ENCODE measurements at regions not wholly inside any gene's neighbourhood (a gene's known extent, or its start where the extent isn't known, plus 50 kb on each side); places are given as distances from the start of the nearest gene placed in this dataset.

DNA sequence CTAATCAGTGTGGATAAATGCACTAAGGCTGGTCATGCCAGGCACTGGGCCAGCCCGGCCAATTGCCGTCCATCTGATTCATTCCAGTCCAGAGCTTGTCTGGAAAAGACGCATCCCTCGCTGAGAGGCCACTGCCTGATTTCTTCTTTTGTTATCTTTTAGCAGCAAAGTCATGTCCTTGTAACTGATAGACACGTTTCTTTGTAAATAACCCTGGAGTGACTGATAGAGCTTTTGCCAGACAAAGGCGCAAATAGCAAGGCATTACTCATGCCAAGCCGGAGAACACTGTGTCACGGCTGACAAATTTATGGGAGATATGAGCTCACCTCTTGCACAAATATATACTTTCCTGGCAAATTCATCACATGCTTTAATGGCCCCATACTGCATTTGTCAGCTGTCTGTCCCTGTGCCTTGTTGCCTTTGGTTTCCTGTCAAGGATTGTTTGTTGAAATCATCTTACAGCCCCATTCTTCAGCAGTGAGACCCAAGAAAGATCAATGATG lies 164.4 kb downstream of the ETAA1 start:
- ATAC-seq (no peak), DNase-seq (ENCODE audit: low spot score) (no peak)
- H3K36me3 Mint-ChIP-seq = no peaks in the 10 kb centered on the region
- no peak overlapping the region for H3K27ac Mint-ChIP-seq
- POLR2A ChIA-PET = interaction anchor here (1.0 kb wide), 1 partner anchor 44 kb away, joined by 3 read pairs; no protein-coding TSS in a partner anchor
- CTCF ChIA-PET = no interaction called here
- no peak overlapping the region for H3K4me3 Mint-ChIP-seq
- TF ChIP-seq, protein P1, sequence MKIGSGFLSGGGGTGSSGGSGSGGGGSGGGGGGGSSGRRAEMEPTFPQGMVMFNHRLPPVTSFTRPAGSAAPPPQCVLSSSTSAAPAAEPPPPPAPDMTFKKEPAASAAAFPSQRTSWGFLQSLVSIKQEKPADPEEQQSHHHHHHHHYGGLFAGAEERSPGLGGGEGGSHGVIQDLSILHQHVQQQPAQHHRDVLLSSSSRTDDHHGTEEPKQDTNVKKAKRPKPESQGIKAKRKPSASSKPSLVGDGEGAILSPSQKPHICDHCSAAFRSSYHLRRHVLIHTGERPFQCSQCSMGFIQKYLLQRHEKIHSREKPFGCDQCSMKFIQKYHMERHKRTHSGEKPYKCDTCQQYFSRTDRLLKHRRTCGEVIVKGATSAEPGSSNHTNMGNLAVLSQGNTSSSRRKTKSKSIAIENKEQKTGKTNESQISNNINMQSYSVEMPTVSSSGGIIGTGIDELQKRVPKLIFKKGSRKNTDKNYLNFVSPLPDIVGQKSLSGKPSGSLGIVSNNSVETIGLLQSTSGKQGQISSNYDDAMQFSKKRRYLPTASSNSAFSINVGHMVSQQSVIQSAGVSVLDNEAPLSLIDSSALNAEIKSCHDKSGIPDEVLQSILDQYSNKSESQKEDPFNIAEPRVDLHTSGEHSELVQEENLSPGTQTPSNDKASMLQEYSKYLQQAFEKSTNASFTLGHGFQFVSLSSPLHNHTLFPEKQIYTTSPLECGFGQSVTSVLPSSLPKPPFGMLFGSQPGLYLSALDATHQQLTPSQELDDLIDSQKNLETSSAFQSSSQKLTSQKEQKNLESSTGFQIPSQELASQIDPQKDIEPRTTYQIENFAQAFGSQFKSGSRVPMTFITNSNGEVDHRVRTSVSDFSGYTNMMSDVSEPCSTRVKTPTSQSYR (CRISPR knock-in tag; IDR thresholded peaks at IDR 0.05) = no peak
- TF ChIP-seq, protein P2, sequence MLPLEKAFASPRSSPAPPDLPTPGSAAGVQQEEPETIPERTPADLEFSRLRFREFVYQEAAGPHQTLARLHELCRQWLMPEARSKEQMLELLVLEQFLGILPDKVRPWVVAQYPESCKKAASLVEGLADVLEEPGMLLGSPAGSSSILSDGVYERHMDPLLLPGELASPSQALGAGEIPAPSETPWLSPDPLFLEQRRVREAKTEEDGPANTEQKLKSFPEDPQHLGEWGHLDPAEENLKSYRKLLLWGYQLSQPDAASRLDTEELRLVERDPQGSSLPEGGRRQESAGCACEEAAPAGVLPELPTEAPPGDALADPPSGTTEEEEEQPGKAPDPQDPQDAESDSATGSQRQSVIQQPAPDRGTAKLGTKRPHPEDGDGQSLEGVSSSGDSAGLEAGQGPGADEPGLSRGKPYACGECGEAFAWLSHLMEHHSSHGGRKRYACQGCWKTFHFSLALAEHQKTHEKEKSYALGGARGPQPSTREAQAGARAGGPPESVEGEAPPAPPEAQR (CRISPR knock-in tag; IDR thresholded peaks at IDR 0.05) = no peak
- TF ChIP-seq NR1H2 (CRISPR knock-in tag; IDR thresholded peaks at IDR 0.05) (no peak), TEAD1 (CRISPR knock-in tag; IDR thresholded peaks at IDR 0.05) (no peak), NR3C1 (CRISPR knock-in tag; conservative IDR thresholded peaks at IDR 0.05; ENCODE audit: low read depth) (no peak)
- H3K9me3 Mint-ChIP-seq = peaks cover 9% of the 10 kb centered on the region
- H3K27me3 Mint-ChIP-seq (ENCODE audit: low read depth) = no peaks in the 10 kb centered on the region
- H3K4me1 Mint-ChIP-seq = no peaks in the 10 kb centered on the region

DNA sequence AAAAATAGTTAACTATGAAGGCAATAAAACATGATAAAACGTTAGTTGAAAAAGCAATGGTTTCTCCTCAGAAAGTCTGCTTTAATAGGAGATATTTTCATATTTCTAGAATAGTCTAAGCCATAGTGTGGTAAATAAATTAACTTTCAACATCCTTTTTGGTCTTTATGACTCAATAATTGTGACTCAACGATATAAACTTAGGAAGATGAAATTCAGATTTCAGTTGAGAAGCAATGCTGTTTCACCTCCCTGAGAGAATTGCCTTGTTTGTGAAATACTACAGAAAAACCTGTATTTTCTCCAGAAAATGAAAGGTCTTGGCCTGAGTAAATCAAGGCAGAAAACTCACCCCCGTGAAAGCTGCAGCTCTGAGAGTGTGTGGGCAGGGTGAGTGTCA lies 166.9 kb downstream of the ETAA1 start:
- Mint-ChIP-seq H3K27ac (no peak overlapping the region), H3K4me3 (no peak overlapping the region), H3K4me1 (no peaks in the 10 kb centered on the region), H3K9me3 (peaks cover 5% of the 10 kb centered on the region; the same call in 1 of the 2 replicates), H3K36me3 (no peaks in the 10 kb centered on the region), H3K27me3 (ENCODE audit: low read depth) (no peaks in the 10 kb centered on the region)
- ChIA-PET CTCF (no interaction called here), POLR2A (no interaction called here)
- DNase-seq (ENCODE audit: low spot score) (no peak), ATAC-seq (no peak)
- TF ChIP-seq, protein P3, sequence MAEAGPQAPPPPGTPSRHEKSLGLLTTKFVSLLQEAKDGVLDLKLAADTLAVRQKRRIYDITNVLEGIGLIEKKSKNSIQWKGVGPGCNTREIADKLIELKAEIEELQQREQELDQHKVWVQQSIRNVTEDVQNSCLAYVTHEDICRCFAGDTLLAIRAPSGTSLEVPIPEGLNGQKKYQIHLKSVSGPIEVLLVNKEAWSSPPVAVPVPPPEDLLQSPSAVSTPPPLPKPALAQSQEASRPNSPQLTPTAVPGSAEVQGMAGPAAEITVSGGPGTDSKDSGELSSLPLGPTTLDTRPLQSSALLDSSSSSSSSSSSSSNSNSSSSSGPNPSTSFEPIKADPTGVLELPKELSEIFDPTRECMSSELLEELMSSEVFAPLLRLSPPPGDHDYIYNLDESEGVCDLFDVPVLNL (CRISPR knock-in tag; IDR thresholded peaks at IDR 0.05; ENCODE audit: borderline replicate concordance, low read depth) = no peak
- TF ChIP-seq, protein P4, sequence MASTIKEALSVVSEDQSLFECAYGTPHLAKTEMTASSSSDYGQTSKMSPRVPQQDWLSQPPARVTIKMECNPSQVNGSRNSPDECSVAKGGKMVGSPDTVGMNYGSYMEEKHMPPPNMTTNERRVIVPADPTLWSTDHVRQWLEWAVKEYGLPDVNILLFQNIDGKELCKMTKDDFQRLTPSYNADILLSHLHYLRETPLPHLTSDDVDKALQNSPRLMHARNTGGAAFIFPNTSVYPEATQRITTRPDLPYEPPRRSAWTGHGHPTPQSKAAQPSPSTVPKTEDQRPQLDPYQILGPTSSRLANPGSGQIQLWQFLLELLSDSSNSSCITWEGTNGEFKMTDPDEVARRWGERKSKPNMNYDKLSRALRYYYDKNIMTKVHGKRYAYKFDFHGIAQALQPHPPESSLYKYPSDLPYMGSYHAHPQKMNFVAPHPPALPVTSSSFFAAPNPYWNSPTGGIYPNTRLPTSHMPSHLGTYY (CRISPR knock-in tag; IDR thresholded peaks at IDR 0.05) = no peak
- TF ChIP-seq CREM (CRISPR knock-in tag; IDR thresholded peaks at IDR 0.05) (no peak), ESRRA (CRISPR knock-in tag; IDR thresholded peaks at IDR 0.05; ENCODE audit: borderline replicate concordance) (no peak), FOXK1 (CRISPR knock-in tag; IDR thresholded peaks at IDR 0.05) (no peak), SMAD3 (CRISPR knock-in tag; IDR thresholded peaks at IDR 0.05; ENCODE audit: borderline replicate concordance) (no peak), FOXJ3 (CRISPR knock-in tag; IDR thresholded peaks at IDR 0.05; ENCODE audit: borderline replicate concordance) (no peak), TEAD1 (CRISPR knock-in tag; IDR thresholded peaks at IDR 0.05) (no peak)
- TF ChIP-seq, protein P5, sequence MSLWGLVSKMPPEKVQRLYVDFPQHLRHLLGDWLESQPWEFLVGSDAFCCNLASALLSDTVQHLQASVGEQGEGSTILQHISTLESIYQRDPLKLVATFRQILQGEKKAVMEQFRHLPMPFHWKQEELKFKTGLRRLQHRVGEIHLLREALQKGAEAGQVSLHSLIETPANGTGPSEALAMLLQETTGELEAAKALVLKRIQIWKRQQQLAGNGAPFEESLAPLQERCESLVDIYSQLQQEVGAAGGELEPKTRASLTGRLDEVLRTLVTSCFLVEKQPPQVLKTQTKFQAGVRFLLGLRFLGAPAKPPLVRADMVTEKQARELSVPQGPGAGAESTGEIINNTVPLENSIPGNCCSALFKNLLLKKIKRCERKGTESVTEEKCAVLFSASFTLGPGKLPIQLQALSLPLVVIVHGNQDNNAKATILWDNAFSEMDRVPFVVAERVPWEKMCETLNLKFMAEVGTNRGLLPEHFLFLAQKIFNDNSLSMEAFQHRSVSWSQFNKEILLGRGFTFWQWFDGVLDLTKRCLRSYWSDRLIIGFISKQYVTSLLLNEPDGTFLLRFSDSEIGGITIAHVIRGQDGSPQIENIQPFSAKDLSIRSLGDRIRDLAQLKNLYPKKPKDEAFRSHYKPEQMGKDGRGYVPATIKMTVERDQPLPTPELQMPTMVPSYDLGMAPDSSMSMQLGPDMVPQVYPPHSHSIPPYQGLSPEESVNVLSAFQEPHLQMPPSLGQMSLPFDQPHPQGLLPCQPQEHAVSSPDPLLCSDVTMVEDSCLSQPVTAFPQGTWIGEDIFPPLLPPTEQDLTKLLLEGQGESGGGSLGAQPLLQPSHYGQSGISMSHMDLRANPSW (CRISPR knock-in tag; conservative IDR thresholded peaks at IDR 0.05; ENCODE audit: low read depth) = no peak
- TF ChIP-seq, protein P6, sequence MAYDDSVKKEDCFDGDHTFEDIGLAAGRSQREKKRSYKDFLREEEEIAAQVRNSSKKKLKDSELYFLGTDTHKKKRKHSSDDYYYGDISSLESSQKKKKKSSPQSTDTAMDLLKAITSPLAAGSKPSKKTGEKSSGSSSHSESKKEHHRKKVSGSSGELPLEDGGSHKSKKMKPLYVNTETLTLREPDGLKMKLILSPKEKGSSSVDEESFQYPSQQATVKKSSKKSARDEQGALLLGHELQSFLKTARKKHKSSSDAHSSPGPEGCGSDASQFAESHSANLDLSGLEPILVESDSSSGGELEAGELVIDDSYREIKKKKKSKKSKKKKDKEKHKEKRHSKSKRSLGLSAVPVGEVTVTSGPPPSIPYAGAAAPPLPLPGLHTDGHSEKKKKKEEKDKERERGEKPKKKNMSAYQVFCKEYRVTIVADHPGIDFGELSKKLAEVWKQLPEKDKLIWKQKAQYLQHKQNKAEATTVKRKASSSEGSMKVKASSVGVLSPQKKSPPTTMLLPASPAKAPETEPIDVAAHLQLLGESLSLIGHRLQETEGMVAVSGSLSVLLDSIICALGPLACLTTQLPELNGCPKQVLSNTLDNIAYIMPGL (CRISPR knock-in tag; IDR thresholded peaks at IDR 0.05) = no peak
- TF ChIP-seq, protein P7, sequence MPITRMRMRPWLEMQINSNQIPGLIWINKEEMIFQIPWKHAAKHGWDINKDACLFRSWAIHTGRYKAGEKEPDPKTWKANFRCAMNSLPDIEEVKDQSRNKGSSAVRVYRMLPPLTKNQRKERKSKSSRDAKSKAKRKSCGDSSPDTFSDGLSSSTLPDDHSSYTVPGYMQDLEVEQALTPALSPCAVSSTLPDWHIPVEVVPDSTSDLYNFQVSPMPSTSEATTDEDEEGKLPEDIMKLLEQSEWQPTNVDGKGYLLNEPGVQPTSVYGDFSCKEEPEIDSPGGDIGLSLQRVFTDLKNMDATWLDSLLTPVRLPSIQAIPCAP (CRISPR knock-in tag; IDR thresholded peaks at IDR 0.05) = no peak
